ENCODE measurements at regions not wholly inside any gene's neighbourhood (a gene's known extent, or its start where the extent isn't known, plus 50 kb on each side); places are given as distances from the start of the nearest gene placed in this dataset.
"Not testable (repeated sequence)": the region's sequence is repeated elsewhere in the genome, so short reads cannot be mapped to it uniquely, and the experiment has no call there.

DNA sequence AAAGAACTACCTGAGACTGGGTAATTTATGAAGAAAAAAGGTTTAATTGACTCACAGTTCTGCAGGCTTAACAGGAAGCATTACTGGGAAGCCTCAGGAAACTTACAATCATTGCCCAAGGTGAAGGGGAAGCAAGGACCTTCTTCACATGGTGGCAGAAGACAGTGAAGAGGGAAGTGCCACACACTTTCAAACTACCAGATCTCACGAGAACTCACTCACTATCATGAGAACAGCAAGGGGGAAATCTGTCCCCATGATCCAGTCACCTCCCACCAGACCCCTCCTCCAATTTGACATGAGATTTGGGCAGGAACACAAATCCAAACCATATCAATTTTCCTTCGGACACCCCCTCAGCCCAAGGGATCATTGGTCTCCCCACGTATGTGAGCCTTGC, 55.1 kb upstream of the CYRIA start:
- TF ChIP-seq, protein P1, sequence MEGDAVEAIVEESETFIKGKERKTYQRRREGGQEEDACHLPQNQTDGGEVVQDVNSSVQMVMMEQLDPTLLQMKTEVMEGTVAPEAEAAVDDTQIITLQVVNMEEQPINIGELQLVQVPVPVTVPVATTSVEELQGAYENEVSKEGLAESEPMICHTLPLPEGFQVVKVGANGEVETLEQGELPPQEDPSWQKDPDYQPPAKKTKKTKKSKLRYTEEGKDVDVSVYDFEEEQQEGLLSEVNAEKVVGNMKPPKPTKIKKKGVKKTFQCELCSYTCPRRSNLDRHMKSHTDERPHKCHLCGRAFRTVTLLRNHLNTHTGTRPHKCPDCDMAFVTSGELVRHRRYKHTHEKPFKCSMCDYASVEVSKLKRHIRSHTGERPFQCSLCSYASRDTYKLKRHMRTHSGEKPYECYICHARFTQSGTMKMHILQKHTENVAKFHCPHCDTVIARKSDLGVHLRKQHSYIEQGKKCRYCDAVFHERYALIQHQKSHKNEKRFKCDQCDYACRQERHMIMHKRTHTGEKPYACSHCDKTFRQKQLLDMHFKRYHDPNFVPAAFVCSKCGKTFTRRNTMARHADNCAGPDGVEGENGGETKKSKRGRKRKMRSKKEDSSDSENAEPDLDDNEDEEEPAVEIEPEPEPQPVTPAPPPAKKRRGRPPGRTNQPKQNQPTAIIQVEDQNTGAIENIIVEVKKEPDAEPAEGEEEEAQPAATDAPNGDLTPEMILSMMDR (IDR thresholded peaks at IDR 0.05) = not testable (repeated sequence)
- TF ChIP-seq POLR2A (IDR thresholded peaks at IDR 0.05) = not testable (repeated sequence)

Data from prostate gland (tissue), 2 donors.